PC-9 (cell line): ENCODE measurements at regions not wholly inside any gene's neighbourhood (a gene's known extent, or its start where the extent isn't known, plus 50 kb on each side); places are given as distances from the start of the nearest gene placed in this dataset.

Experiments used
- EZH2 ChIP-seq: fragments of 200-600 bp; sonication (generic); IDR thresholded peaks from 2 replicates; pipeline ENCODE4 v1.8.0; 2017; ENCODE audit warnings: antibody characterized with exemption, low read depth
- TF ChIP-seq, protein P1 (sequence below): fragments of 200-600 bp; sonication (generic); conservative IDR thresholded peaks from 2 replicates; pipeline ENCODE4 v1.6.1; 2017; ENCODE audit warnings: mixed run types, antibody characterized with exemption, mild to moderate bottlenecking, moderate library complexity

DNA sequence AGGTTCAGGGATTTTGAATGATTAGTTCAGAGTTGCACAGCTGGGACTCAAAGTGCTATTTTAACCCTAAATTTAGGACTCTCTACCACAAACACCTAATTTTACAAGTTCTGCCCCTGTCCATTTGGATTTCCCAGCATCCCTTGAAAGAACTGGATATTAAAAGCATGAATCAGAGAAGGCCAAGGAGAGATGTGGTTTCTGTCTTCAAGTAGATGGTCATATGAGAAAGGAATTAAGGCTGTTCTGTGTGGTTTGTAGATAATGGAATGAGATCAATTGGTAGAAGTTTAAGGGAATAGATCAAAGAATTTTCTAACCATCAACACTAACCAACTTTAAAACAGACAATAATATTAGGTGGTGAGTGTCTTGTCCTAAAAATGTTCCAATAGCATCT lies 106.4 kb upstream of the TENM4 start:
- TF ChIP-seq, protein P1, sequence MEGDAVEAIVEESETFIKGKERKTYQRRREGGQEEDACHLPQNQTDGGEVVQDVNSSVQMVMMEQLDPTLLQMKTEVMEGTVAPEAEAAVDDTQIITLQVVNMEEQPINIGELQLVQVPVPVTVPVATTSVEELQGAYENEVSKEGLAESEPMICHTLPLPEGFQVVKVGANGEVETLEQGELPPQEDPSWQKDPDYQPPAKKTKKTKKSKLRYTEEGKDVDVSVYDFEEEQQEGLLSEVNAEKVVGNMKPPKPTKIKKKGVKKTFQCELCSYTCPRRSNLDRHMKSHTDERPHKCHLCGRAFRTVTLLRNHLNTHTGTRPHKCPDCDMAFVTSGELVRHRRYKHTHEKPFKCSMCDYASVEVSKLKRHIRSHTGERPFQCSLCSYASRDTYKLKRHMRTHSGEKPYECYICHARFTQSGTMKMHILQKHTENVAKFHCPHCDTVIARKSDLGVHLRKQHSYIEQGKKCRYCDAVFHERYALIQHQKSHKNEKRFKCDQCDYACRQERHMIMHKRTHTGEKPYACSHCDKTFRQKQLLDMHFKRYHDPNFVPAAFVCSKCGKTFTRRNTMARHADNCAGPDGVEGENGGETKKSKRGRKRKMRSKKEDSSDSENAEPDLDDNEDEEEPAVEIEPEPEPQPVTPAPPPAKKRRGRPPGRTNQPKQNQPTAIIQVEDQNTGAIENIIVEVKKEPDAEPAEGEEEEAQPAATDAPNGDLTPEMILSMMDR = no peak
- no peak for TF ChIP-seq EZH2
